SU-DHL-6 (cell line): ENCODE measurements at regions not wholly inside any gene's neighbourhood (a gene's known extent, or its start where the extent isn't known, plus 50 kb on each side); places are given as distances from the start of the nearest gene placed in this dataset.

ENCODE experiments used
- H2AFZ ChIP-seq: fragments of 200-600 bp; sonication (generic); 2 replicates; pipeline ENCODE4 v1.6.1; 2014; ENCODE audit warnings: low read depth, mild to moderate bottlenecking, moderate library complexity, mixed read lengths, antibody characterized with exemption, low read length; ENCODE audit not compliant: severe bottlenecking
- H3F3A ChIP-seq: fragments of 200-600 bp; shearing (Covaris generic); 2 replicates; pipeline ENCODE4 v1.6.0; 2016; ENCODE audit warnings: antibody characterized with exemption, mild to moderate bottlenecking; ENCODE audit not compliant: insufficient read depth
- H3K27ac ChIP-seq: fragments of 200-600 bp; sonication (generic); 2 replicates; pipeline ENCODE4 v1.5.1; 2016; ENCODE audit warnings: low read depth, mild to moderate bottlenecking, low read length, moderate library complexity, mixed read lengths
- H3K27me3 ChIP-seq: fragments of 200-600 bp; sonication (generic), shearing (Covaris generic); 2 replicates; pipeline ENCODE4 v1.6.0; 2014; ENCODE audit warnings: mild to moderate bottlenecking, low read length
- H3K36me3 ChIP-seq: fragments of 200-600 bp; sonication (generic); 2 replicates; pipeline ENCODE4 v1.6.1; 2014; ENCODE audit warnings: mild to moderate bottlenecking, low read length, mixed read lengths
- H3K4me2 ChIP-seq: fragments of 300-600, 200-600 bp; shearing (Covaris generic), sonication (generic); 2 replicates; pipeline ENCODE4 v1.6.0; 2014; ENCODE audit warnings: low read length, low read depth, mild to moderate bottlenecking; ENCODE audit not compliant: poor library complexity, severe bottlenecking
- H3K4me3 ChIP-seq: fragments of 200-600 bp; sonication (generic); 2 replicates; pipeline ENCODE4 v1.5.1; 2014; ENCODE audit warnings: antibody characterized with exemption, low read length, mild to moderate bottlenecking, mixed read lengths; ENCODE audit not compliant: insufficient read depth, poor library complexity, severe bottlenecking
- H3K79me2 ChIP-seq: fragments of 200-600 bp; sonication (generic); 2 replicates; pipeline ENCODE4 v1.6.1; 2014; ENCODE audit warnings: mild to moderate bottlenecking, low read length, moderate library complexity; ENCODE audit not compliant: insufficient read depth
- H3K9ac ChIP-seq: fragments of 200-600 bp; sonication (generic); 2 replicates; pipeline ENCODE4 v1.7.0; 2014; ENCODE audit warnings: mild to moderate bottlenecking, low read length
- H3K9me2 ChIP-seq: fragments of 200-600 bp; sonication (generic); replicated peaks from 2 replicates; pipeline ENCODE4 v1.6.1; 2014; ENCODE audit warnings: low read length; ENCODE audit not compliant: insufficient read depth
- H3K9me3 ChIP-seq: fragments of 200-600 bp; sonication (generic); 2 replicates; pipeline ENCODE4 v1.6.1; 2014; ENCODE audit warnings: low read length, mixed read lengths; ENCODE audit not compliant: insufficient read depth
- H4K20me1 ChIP-seq: fragments of 200-600 bp; sonication (generic); 2 replicates; pipeline ENCODE4 v1.6.1; 2014; ENCODE audit warnings: low read depth, mild to moderate bottlenecking, antibody characterized with exemption, low read length, moderate library complexity, mixed read lengths
- EZH2phosphoT487 ChIP-seq: fragments of 200-600 bp; sonication (generic), shearing (Covaris generic); conservative IDR thresholded peaks from 2 replicates; pipeline ENCODE4 v1.6.1; 2018; ENCODE audit warnings: mild to moderate bottlenecking, antibody characterized with exemption, low read length, moderate library complexity, mixed read lengths
- TF ChIP-seq, protein P1 (sequence below): fragments of 200-600 bp; sonication (generic); IDR thresholded peaks from one replicate; pipeline ENCODE4 v1.5.1; 2017; ENCODE audit warnings: antibody characterized with exemption, mild to moderate bottlenecking, low read length, moderate library complexity; ENCODE audit not compliant: insufficient read depth, poor library complexity, severe bottlenecking

DNA sequence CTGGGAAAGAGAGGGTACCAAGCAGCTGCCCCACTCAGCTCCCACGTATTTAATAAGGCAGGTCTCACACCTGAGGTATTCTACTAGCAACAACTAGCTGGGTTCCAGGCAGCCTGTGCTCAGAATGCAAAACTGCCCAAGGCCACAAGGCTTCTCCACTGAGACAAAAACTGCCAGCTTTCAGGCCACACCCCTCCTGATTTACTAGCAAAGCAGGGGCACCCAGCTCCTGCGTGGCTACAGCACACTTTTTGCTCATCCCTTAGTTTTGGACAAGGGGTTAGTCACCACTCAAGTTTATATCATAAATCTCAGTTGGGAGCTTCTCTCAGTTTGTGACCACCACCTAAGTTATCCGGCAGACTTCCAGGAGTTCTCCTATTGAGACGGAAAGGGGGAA lies 494.6 kb downstream of the CDH11 start:
- H4K20me1 ChIP-seq: no peaks in the 10 kb centered on the region
- no peaks in the 10 kb centered on the region for H3K9me2 ChIP-seq
- H3K9me3 ChIP-seq: no peaks in the 10 kb centered on the region
- no peak overlapping the region for H3K4me2 ChIP-seq
- no peak overlapping the region for H3K4me3 ChIP-seq
- H3K27ac ChIP-seq: no peak overlapping the region
- H2AFZ ChIP-seq: no peak overlapping the region
- no peak for TF ChIP-seq EZH2phosphoT487
- TF ChIP-seq, protein P1, sequence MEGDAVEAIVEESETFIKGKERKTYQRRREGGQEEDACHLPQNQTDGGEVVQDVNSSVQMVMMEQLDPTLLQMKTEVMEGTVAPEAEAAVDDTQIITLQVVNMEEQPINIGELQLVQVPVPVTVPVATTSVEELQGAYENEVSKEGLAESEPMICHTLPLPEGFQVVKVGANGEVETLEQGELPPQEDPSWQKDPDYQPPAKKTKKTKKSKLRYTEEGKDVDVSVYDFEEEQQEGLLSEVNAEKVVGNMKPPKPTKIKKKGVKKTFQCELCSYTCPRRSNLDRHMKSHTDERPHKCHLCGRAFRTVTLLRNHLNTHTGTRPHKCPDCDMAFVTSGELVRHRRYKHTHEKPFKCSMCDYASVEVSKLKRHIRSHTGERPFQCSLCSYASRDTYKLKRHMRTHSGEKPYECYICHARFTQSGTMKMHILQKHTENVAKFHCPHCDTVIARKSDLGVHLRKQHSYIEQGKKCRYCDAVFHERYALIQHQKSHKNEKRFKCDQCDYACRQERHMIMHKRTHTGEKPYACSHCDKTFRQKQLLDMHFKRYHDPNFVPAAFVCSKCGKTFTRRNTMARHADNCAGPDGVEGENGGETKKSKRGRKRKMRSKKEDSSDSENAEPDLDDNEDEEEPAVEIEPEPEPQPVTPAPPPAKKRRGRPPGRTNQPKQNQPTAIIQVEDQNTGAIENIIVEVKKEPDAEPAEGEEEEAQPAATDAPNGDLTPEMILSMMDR: no peak
- H3K27me3 ChIP-seq: no peaks in the 10 kb centered on the region
- no peak overlapping the region for H3K9ac ChIP-seq
- no peaks in the 10 kb centered on the region for H3K79me2 ChIP-seq
- H3F3A ChIP-seq: no peaks in the 10 kb centered on the region
- H3K36me3 ChIP-seq: no peaks in the 10 kb centered on the region

DNA sequence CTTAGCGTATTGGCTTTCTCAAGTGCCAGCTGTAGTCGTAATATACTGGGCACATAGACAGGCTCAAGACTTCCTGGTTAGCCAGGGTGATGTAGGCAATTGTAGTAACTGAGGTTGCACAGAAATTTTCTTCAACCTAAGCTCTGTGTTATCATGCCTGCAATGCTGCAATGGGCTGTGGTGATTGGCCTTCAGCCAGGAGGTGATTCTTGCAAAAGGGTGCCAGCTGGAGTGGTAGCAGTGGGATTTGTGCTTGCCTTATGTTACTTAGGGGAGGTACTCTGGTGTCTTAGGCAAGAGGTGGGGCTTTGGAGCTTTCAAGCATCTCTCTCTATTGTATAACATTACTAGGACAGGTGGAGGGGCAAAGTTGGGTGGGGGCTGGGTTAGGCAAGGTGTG lies 495.1 kb downstream of the CDH11 start:
- Histone ChIP-seq H3K9ac (no peak overlapping the region), H4K20me1 (no peaks in the 10 kb centered on the region), H3K9me3 (no peaks in the 10 kb centered on the region), H3K4me2 (no peak overlapping the region), H3K27ac (no peak overlapping the region), H3K4me3 (no peak overlapping the region), H3K9me2 (no peaks in the 10 kb centered on the region), H2AFZ (no peak overlapping the region), H3K36me3 (no peaks in the 10 kb centered on the region), H3F3A (no peaks in the 10 kb centered on the region), H3K79me2 (no peaks in the 10 kb centered on the region), H3K27me3 (no peaks in the 10 kb centered on the region)
- TF ChIP-seq, protein P1: no peak
- no peak for TF ChIP-seq EZH2phosphoT487

DNA sequence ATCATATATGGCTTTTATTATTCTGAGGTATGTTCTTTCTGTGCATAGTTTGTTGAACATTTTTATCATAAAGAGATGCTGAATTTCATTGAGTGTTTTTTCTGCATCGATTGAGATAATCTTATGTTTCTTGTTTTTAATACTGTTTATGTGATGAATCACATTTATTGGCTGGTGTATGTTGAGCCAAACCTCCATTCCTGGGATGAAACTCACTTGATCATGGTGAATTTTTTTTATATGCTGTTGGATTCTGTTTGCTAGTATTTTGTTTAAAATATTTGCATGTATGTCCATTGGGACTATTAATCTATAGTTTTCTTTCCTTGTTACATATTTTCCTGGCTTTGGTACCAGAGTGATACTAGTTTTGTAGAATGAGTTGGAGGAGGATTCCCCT lies 500.2 kb downstream of the CDH11 start:
- no peak overlapping the region for H3K4me3 ChIP-seq
- no peak overlapping the region for H2AFZ ChIP-seq
- TF ChIP-seq, protein P1: no peak
- TF ChIP-seq EZH2phosphoT487: no peak
- no peaks in the 10 kb centered on the region for H3K79me2 ChIP-seq
- H3K9me2 ChIP-seq: no peaks in the 10 kb centered on the region
- H4K20me1 ChIP-seq: no peaks in the 10 kb centered on the region
- no peaks in the 10 kb centered on the region for H3K36me3 ChIP-seq
- H3K27me3 ChIP-seq: no peaks in the 10 kb centered on the region
- no peak overlapping the region for H3K9ac ChIP-seq
- no peak overlapping the region for H3K4me2 ChIP-seq
- no peaks in the 10 kb centered on the region for H3K9me3 ChIP-seq
- H3F3A ChIP-seq: no peaks in the 10 kb centered on the region
- H3K27ac ChIP-seq: no peak overlapping the region
